ENCODE measurements at regions not wholly inside any gene's neighbourhood (a gene's known extent, or its start where the extent isn't known, plus 50 kb on each side); places are given as distances from the start of the nearest gene placed in this dataset.
"Not testable (repeated sequence)": the region's sequence is repeated elsewhere in the genome, so short reads cannot be mapped to it uniquely, and the experiment has no call there.

DNA sequence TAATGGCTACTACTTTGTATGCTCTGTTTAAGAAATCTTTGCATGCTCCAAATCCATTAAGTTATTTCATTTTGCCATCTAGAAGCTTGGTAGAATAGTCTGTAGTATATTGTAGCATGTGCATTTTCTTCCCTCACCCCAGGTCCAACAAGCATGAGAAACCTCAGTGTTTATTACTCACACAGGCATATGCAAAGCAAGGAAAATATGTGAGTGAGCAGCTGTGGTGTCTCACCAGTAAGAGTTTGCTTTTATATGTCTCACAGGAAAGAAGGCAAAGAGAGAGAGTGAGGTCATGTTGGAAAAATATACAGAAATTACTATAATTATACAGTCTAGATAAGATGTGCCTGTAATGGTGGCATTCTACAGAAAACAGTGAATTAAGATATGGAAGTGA, 312.5 kb downstream of the C3orf38 start:
- no peak for DNase-seq (ENCODE audit: extremely low read depth, low read depth)

DNA sequence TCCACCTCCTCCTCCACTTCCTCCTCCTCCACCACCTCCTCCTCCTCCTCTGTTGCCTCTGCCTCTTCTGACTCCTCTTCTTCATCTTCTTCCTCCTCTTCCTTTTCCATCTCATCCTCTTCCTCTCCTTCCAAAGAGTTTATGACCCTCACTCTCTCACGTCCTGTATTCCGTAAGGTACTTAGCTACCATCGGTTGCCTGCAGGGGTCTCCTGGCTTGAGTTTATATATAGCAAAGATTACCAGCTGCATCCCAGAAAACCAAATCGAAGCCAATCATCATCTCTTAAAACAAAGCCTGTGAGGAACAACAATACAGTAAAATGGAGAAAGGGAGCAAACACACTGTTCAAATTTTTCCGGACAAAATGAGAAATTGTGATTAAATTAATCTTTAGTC, 317.4 kb downstream of the C3orf38 start:
- DNase-seq (ENCODE audit: extremely low read depth, low read depth) = no peak
- TF ChIP-seq, protein P1, sequence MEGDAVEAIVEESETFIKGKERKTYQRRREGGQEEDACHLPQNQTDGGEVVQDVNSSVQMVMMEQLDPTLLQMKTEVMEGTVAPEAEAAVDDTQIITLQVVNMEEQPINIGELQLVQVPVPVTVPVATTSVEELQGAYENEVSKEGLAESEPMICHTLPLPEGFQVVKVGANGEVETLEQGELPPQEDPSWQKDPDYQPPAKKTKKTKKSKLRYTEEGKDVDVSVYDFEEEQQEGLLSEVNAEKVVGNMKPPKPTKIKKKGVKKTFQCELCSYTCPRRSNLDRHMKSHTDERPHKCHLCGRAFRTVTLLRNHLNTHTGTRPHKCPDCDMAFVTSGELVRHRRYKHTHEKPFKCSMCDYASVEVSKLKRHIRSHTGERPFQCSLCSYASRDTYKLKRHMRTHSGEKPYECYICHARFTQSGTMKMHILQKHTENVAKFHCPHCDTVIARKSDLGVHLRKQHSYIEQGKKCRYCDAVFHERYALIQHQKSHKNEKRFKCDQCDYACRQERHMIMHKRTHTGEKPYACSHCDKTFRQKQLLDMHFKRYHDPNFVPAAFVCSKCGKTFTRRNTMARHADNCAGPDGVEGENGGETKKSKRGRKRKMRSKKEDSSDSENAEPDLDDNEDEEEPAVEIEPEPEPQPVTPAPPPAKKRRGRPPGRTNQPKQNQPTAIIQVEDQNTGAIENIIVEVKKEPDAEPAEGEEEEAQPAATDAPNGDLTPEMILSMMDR (IDR thresholded peaks at IDR 0.05; ENCODE audit: low read depth, low read length) = no peak

More for the DNA sequence above, 312.5 kb downstream of the C3orf38 start:
- TF ChIP-seq, protein P1 (IDR thresholded peaks at IDR 0.05; ENCODE audit: low read depth, low read length) = no peak

- TF ChIP-seq, protein P1 (IDR thresholded peaks at IDR 0.05; ENCODE audit: low read depth, low read length) = no peak
- no peak for DNase-seq (ENCODE audit: extremely low read depth, low read depth)
Measured at GRCh38 chr3:88469216-88469615, 319.5 kb downstream of the C3orf38 start.

GRCh38 chr3:88478460-88478859, 328.7 kb downstream of the C3orf38 start:
- TF ChIP-seq, protein P1 (IDR thresholded peaks at IDR 0.05; ENCODE audit: low read depth, low read length) = no peak
- DNase-seq (ENCODE audit: extremely low read depth, low read depth) = no peak

DNA sequence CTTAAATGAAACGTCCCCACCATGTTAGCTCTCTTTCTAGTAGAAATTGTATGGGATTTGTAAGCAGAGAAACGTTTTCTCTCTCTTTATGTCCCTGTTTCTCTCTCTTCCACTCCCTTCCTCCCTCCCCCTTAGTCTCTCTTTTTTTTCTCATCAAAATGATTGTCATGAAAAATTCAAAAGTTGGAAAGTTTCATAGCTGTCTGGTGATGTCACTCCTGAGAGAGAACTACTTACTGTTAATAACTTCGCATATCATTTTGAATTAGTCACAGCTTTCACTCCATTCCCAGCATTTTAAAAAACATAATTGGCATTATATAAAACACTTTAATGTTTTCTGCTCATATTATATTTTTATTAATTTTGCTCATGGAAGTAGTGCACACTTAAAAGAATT, 331.1 kb downstream of the C3orf38 start:
- TF ChIP-seq, protein P1 (IDR thresholded peaks at IDR 0.05; ENCODE audit: low read depth, low read length) = no peak
- DNase-seq (ENCODE audit: extremely low read depth, low read depth) = no peak

DNA sequence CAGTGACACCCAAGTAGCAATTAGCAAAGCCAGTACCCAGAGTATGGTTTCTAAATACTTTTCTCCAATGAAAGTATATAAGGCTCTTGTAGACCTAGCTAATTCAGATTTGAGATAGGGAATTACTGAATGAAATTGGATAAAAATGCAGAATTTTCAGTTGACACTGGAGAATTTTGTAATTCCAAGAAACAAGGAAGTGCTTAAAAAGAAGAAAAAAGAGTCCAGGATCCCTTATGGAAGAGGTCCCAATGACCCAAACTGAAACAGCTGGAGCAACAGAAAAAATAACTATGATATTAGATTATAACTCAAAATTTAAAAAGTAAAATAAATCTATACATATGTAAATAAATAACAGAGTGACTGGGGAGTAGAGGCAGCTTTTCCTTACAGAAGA, 335.2 kb downstream of the C3orf38 start:
- TF ChIP-seq, protein P1 (IDR thresholded peaks at IDR 0.05; ENCODE audit: low read depth, low read length) = no peak
- DNase-seq (ENCODE audit: extremely low read depth, low read depth) = no peak

- DNase-seq (ENCODE audit: extremely low read depth, low read depth) = not testable (repeated sequence)
Measured at GRCh38 chr3:88508818-88509217, 359.1 kb downstream of the C3orf38 start.

DNA sequence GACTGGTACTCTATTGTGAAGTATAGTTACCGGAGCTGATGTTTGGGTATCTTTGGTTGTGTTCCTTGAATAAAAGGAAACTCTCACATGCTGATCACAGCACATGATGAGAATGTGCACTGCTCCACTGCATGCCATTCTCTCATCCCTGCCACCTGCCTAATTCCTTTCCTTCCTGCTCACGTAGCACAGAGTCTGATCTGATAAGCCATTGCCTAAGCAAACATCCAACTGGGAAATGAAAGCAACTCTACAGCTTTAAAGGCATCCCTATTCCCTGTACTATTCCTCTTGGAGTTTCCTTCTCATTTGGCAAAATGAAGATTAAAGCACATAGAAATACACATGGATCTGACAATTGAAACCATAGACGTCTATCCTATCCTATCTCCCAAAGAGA, 359.8 kb downstream of the C3orf38 start:
- TF ChIP-seq, protein P1 (IDR thresholded peaks at IDR 0.05; ENCODE audit: low read depth, low read length) = no peak
- no peak for DNase-seq (ENCODE audit: extremely low read depth, low read depth)

All from AG09319 (cell line).